IMR-90 (cell line): ENCODE measurements at regions not wholly inside any gene's neighbourhood (a gene's known extent, or its start where the extent isn't known, plus 50 kb on each side); places are given as distances from the start of the nearest gene placed in this dataset.

ENCODE experiments used
- ATAC-seq: fragments of 200-7000 bp; cut with Tn5 transposase; 2 replicates; pipeline ENCODE4 v1.9.1; 2020; ENCODE audit warnings: low read depth, mild to moderate bottlenecking, moderate library complexity
- BruUV-seq: library from RNA; stranded (reverse); fragments of 400-500 nt; replicated peaks from 2 replicates; lab custom pipeline; 2021; lab: Mats Ljungman, UMichigan
- CTCF ChIA-PET: fragments of 300-600 bp; formaldehyde crosslinking; extraction: SDS; loops from one replicate; lab custom pipeline; 2021; ENCODE audit warnings: antibody characterized with exemption; lab: Yijun Ruan, JAX
- POLR2A ChIA-PET: fragments of 300-600 bp; sonication (Branson Sonifier 250); formaldehyde crosslinking; loops from one replicate; lab custom pipeline; 2022; ENCODE audit warnings: antibody characterized with exemption; ENCODE audit not compliant: unreplicated experiment; lab: Charles Lee
- DNase-seq: peaks from one replicate; pipeline ENCODE4 v3.0.0; 2013
- H2AFZ ChIP-seq: replicated peaks from 2 replicates; pipeline ENCODE3; 2013; ENCODE audit warnings: low read length, mild to moderate bottlenecking; ENCODE audit not compliant: poor library complexity
- H2AK5ac ChIP-seq: 2 replicates; pipeline ENCODE4 v1.6.1; 2013; ENCODE audit warnings: low read depth, low read length, inconsistent platforms
- H2AK9ac ChIP-seq: replicated peaks from 2 replicates; pipeline ENCODE3; 2013; ENCODE audit warnings: mild to moderate bottlenecking, low read depth, low read length, moderate library complexity; ENCODE audit not compliant: poor library complexity
- H2BK120ac ChIP-seq: 2 replicates; pipeline ENCODE4 v1.6.1; 2013; ENCODE audit warnings: low read depth, low read length, inconsistent platforms
- H2BK15ac ChIP-seq: 3 replicates; pipeline ENCODE4 v1.6.1; 2013; ENCODE audit warnings: low read depth, low read length, inconsistent platforms
- H2BK20ac ChIP-seq: 2 replicates; pipeline ENCODE4 v1.6.1; 2013; ENCODE audit warnings: low read depth, mild to moderate bottlenecking, inconsistent platforms, low read length, moderate library complexity
- H2BK5ac ChIP-seq: 2 replicates; pipeline ENCODE4 v1.6.1; 2013; ENCODE audit warnings: mild to moderate bottlenecking, low read depth, low read length, inconsistent platforms; ENCODE audit not compliant: poor library complexity, severe bottlenecking
- H3K14ac ChIP-seq: replicated peaks from 2 replicates; pipeline ENCODE4 v1.6.1; 2013; ENCODE audit warnings: low read depth, low read length, inconsistent platforms
- H3K18ac ChIP-seq: 2 replicates; pipeline ENCODE4 v1.6.1; 2013; ENCODE audit warnings: low read depth, low read length, control low read depth
- H3K23ac ChIP-seq: 2 replicates; pipeline ENCODE4 v1.6.1; 2013; ENCODE audit warnings: low read depth, low read length, inconsistent platforms
- H3K27ac ChIP-seq: 2 replicates; pipeline ENCODE4 v1.5.1; 2013; ENCODE audit warnings: mild to moderate bottlenecking, control low read depth, low read length; ENCODE audit not compliant: insufficient read depth
- H3K27me3 ChIP-seq: 2 replicates; pipeline ENCODE4 v1.6.1; 2013; ENCODE audit warnings: low read length; ENCODE audit not compliant: control insufficient read depth, insufficient read depth
- H3K36me3 ChIP-seq: 2 replicates; pipeline ENCODE4 v1.6.1; 2013; ENCODE audit warnings: low read length, mixed read lengths; ENCODE audit not compliant: control insufficient read depth, insufficient read depth
- H3K4ac ChIP-seq: 2 replicates; pipeline ENCODE4 v1.6.1; 2013; ENCODE audit warnings: low read depth, low read length, inconsistent platforms
- H3K4me1 ChIP-seq: 2 replicates; pipeline ENCODE4 v1.6.1; 2013; ENCODE audit warnings: low read length, mixed read lengths; ENCODE audit not compliant: control insufficient read depth, insufficient read depth
- H3K4me2 ChIP-seq: 2 replicates; pipeline ENCODE4 v1.6.1; 2013; ENCODE audit warnings: low read depth, mild to moderate bottlenecking, control low read depth, low read length, moderate library complexity
- H3K4me3 ChIP-seq: 2 replicates; pipeline ENCODE4 v1.5.1; 2013; ENCODE audit warnings: low read depth, mild to moderate bottlenecking, control low read depth, low read length, moderate library complexity; ENCODE audit not compliant: insufficient read depth
- H3K56ac ChIP-seq: 2 replicates; pipeline ENCODE4 v1.6.1; 2013; ENCODE audit warnings: low read length, inconsistent platforms; ENCODE audit not compliant: insufficient read depth; ENCODE audit errors: extremely low read depth
- H3K79me1 ChIP-seq, 2 experiments: 2 replicates each; pipeline ENCODE4 v1.6.1; 2013; ENCODE audit warnings: low read length in 2 of 2, inconsistent platforms in 1 of 2, low read depth in 1 of 2
- H3K9ac ChIP-seq: 2 replicates; pipeline ENCODE4 v1.6.1; 2013; ENCODE audit warnings: low read depth, low read length, control low read depth
- H3K9me1 ChIP-seq: 2 replicates; pipeline ENCODE4 v1.6.1; 2013; ENCODE audit warnings: low read length, inconsistent platforms; ENCODE audit not compliant: insufficient read depth
- H3K9me3 ChIP-seq: 2 replicates; pipeline ENCODE4 v1.6.1; 2013; ENCODE audit warnings: low read length; ENCODE audit not compliant: control insufficient read depth, insufficient read depth
- H4K20me1 ChIP-seq: 2 replicates; pipeline ENCODE4 v1.6.1; 2013; ENCODE audit warnings: low read length, inconsistent platforms; ENCODE audit not compliant: insufficient read depth
- H4K5ac ChIP-seq: 2 replicates; pipeline ENCODE4 v1.6.1; 2013; ENCODE audit warnings: mild to moderate bottlenecking, low read depth, low read length, control low read depth
- H4K8ac ChIP-seq, 2 experiments: 2 replicates each; pipeline ENCODE4 v1.6.1; 2013; ENCODE audit warnings: low read depth in 2 of 2, low read length in 2 of 2, control low read depth in 1 of 2, inconsistent platforms in 1 of 2
- H4K91ac ChIP-seq: 2 replicates; pipeline ENCODE4 v1.6.1; 2013; ENCODE audit warnings: low read depth, low read length, inconsistent platforms; ENCODE audit not compliant: insufficient read depth
- BHLHE40 ChIP-seq: fragments of 150-350 bp; IDR thresholded peaks from 2 replicates; pipeline ENCODE4 v1.6.1; 2016; ENCODE audit warnings: mild to moderate bottlenecking, low read depth, low read length
- CEBPB ChIP-seq: IDR thresholded peaks from 2 replicates; pipeline ENCODE4 v1.6.1; 2012; ENCODE audit warnings: low read depth, low read length, improper control_type of control experiment
- CHD1 ChIP-seq: IDR thresholded peaks from 2 replicates; pipeline ENCODE4 v1.6.1; 2012; ENCODE audit warnings: low read depth, low read length, improper control_type of control experiment
- CTCF ChIP-seq: conservative IDR thresholded peaks from 2 replicates; pipeline ENCODE4 v1.5.1; 2012; ENCODE audit warnings: mild to moderate bottlenecking, low read depth, low read length, improper control_type of control experiment
- ELK1 ChIP-seq: fragments of 150-350 bp; IDR thresholded peaks from 2 replicates; pipeline ENCODE4 v1.6.1; 2016; ENCODE audit warnings: low read depth, mild to moderate bottlenecking, low read length, moderate library complexity, borderline replicate concordance
- FOS ChIP-seq: fragments of 150-350 bp; IDR thresholded peaks from 2 replicates; pipeline ENCODE4 v1.6.1; 2016; ENCODE audit warnings: low read depth, low read length
- MAFK ChIP-seq: IDR thresholded peaks from 2 replicates; pipeline ENCODE4 v1.6.1; 2012; ENCODE audit warnings: low read depth, low read length, improper control_type of control experiment
- MAZ ChIP-seq: IDR thresholded peaks from 2 replicates; pipeline ENCODE4 v1.6.1; 2012; ENCODE audit warnings: low read depth, mild to moderate bottlenecking, low read length, improper control_type of control experiment, moderate library complexity, borderline replicate concordance
- MXI1 ChIP-seq: IDR thresholded peaks from 2 replicates; pipeline ENCODE4 v1.6.1; 2012; ENCODE audit warnings: low read depth, mild to moderate bottlenecking, low read length, moderate library complexity, borderline replicate concordance
- NFE2L2 ChIP-seq: fragments of 150-350 bp; IDR thresholded peaks from 2 replicates; pipeline ENCODE4 v1.6.1; 2016; ENCODE audit warnings: low read depth, mild to moderate bottlenecking, low read length
- POLR2A ChIP-seq: IDR thresholded peaks from 2 replicates; pipeline ENCODE4 v1.6.1; 2012; ENCODE audit warnings: mild to moderate bottlenecking, low read depth, low read length
- RAD21 ChIP-seq: IDR thresholded peaks from 2 replicates; pipeline ENCODE4 v1.6.1; 2012; ENCODE audit warnings: low read length, improper control_type of control experiment
- RCOR1 ChIP-seq: IDR thresholded peaks from 2 replicates; pipeline ENCODE4 v1.6.1; 2012; ENCODE audit warnings: mild to moderate bottlenecking, low read length, improper control_type of control experiment; ENCODE audit not compliant: insufficient replicate concordance
- RFX5 ChIP-seq: IDR thresholded peaks from 2 replicates; pipeline ENCODE4 v1.8.0; 2012; ENCODE audit warnings: low read depth, mild to moderate bottlenecking, low read length, moderate library complexity
- SMC3 ChIP-seq: fragments of 150-350 bp; IDR thresholded peaks from 2 replicates; pipeline ENCODE4 v1.6.1; 2016; ENCODE audit warnings: low read depth, mild to moderate bottlenecking, antibody characterized with exemption, low read length, moderate library complexity
- USF2 ChIP-seq: fragments of 150-350 bp; IDR thresholded peaks from 2 replicates; pipeline ENCODE4 v1.6.1; 2017; ENCODE audit warnings: mild to moderate bottlenecking, antibody characterized with exemption, low read length, low read depth
- WGBS, 2 experiments: methylation state at CpG; one replicate each; pipeline versions ENCODE4 v1.1.5 to v1.1.7; 2013; ENCODE audit warnings: missing lambda C conversion rate in 2 of 2; ENCODE audit not compliant: insufficient read length in 1 of 2; ENCODE audit errors: extremely low coverage in 2 of 2; 5-methylcytosine and 5-hydroxymethylcytosine counted together
- dilution Hi-C: fragments of 300-500 bp; cut with HindIII; formaldehyde crosslinking; loops from one replicate; pipeline ENCODE4 v1.14.3; 2018; ENCODE audit warnings: low sequenced_read_pairs; ENCODE audit not compliant: unreplicated experiment
- in situ Hi-C: fragments of 300-500 bp; cut with MboI; formaldehyde crosslinking; loops from 3 replicates; pipeline ENCODE4 v1.14.3; 2019; ENCODE audit warnings: low sequenced_read_pairs, inconsistent platforms, mixed read lengths
- intact Hi-C: fragments of 100-400 bp; cut with micrococcal nuclease; formaldehyde crosslinking; loops from 2 replicates; pipeline ENCODE4 v1.10.0; 2022

GRCh38 chr14:100652744-100653143 lies 65.5 kb upstream of the BEGAIN start:
- no peaks in the 10 kb centered on the region for H3K9me3 ChIP-seq
- H2BK20ac ChIP-seq: no peak overlapping the region
- H4K5ac ChIP-seq: no peak overlapping the region; the same call in 1 of the 2 replicates
- H3K4me2 ChIP-seq: no peak overlapping the region
- no peak overlapping the region for H2BK120ac ChIP-seq
- peaks cover 15% of the 10 kb centered on the region; the same call in 1 of the 2 replicates for H3K4me1 ChIP-seq
- no peaks in the 10 kb centered on the region for H4K20me1 ChIP-seq
- peaks cover 25% of the 10 kb centered on the region for H3K27me3 ChIP-seq
- no peak overlapping the region for H3K14ac ChIP-seq
- ChIA-PET CTCF (interaction anchor here (1.2 kb wide), 1 partner anchor 268 kb away, joined by 6 read pairs; no protein-coding TSS in a partner anchor), POLR2A (no interaction called here)
- in situ Hi-C loops (no loop called here), dilution Hi-C loops (no loop called here), intact Hi-C loops (no loop called here)
- DNase-seq (no peak), ATAC-seq (no peak)
- H3K27ac ChIP-seq: no peak overlapping the region; the same call in 1 of the 2 replicates
- no peak overlapping the region for H3K56ac ChIP-seq
- H4K91ac ChIP-seq: no peak overlapping the region
- H3K9ac ChIP-seq: no peak overlapping the region
- H3K18ac ChIP-seq: no peak overlapping the region
- TF ChIP-seq CEBPB (no peak), RCOR1 (no peak), CTCF (no peak), ELK1 (no peak), MXI1 (no peak), USF2 (no peak), RFX5 (no peak), NFE2L2 (no peak), CHD1 (no peak), POLR2A (no peak), MAZ (no peak), MAFK (no peak), FOS (no peak), SMC3 (no peak), BHLHE40 (no peak), RAD21 (no peak)
- no TSS peak for BruUV-seq
- H2AFZ ChIP-seq: no peak overlapping the region
- H3K79me1 ChIP-seq: no peaks in the 10 kb centered on the region
- no peaks in the 10 kb centered on the region; the same call in 1 of the 2 replicates for H3K9me1 ChIP-seq
- no peak overlapping the region for H2BK15ac ChIP-seq
- H3K4ac ChIP-seq: no peak overlapping the region
- no peak overlapping the region for H2BK5ac ChIP-seq
- no peak overlapping the region for H4K8ac ChIP-seq
- no peak overlapping the region for H2AK5ac ChIP-seq
- H3K23ac ChIP-seq: no peak overlapping the region
- no peak overlapping the region for H2AK9ac ChIP-seq
- H3K36me3 ChIP-seq: no peaks in the 10 kb centered on the region
- WGBS, 2 experiments: 80% methylated on average over 3 of the region's 8 CpGs; no CpG with 5 or more reads in 1 of the 2 experiments
- no peak overlapping the region for H3K4me3 ChIP-seq
